GM19397 (cell line): ENCODE measurements at regions not wholly inside any gene's neighbourhood (a gene's known extent, or its start where the extent isn't known, plus 50 kb on each side); places are given as distances from the start of the nearest gene placed in this dataset.

Source experiments
- ATAC-seq: cut with Tn5 transposase; IDR thresholded peaks from one replicate; pipeline ENCODE4 v1.9.1; 2021; ENCODE audit warnings: mild to moderate bottlenecking, moderate library complexity; ENCODE audit not compliant: unreplicated experiment

GRCh38 chrX:96430756-96431455 lies 253.7 kb upstream of the DIAPH2 start:
- ATAC-seq, result no peak

- ATAC-seq, result no peak
Measured at GRCh38 chrX:96432647-96433046, 252.0 kb upstream of the DIAPH2 start.

GRCh38 chrX:96433409-96434077 lies 251.1 kb upstream of the DIAPH2 start:
- no peak for ATAC-seq

- no peak for ATAC-seq
Measured at GRCh38 chrX:96435378-96436035, 249.1 kb upstream of the DIAPH2 start.

- no peak for ATAC-seq
Measured at GRCh38 chrX:96436105-96436504, 248.5 kb upstream of the DIAPH2 start.

GRCh38 chrX:96438803-96439202 lies 245.8 kb upstream of the DIAPH2 start:
- ATAC-seq, result no peak

- ATAC-seq, result no peak
Measured at GRCh38 chrX:96440941-96441340, 243.7 kb upstream of the DIAPH2 start.

GRCh38 chrX:96445531-96446065 lies 239.0 kb upstream of the DIAPH2 start:
- no peak for ATAC-seq

GRCh38 chrX:96446524-96446923 lies 238.1 kb upstream of the DIAPH2 start:
- ATAC-seq, result no peak

- ATAC-seq, result no peak
Measured at GRCh38 chrX:96447161-96447560, 237.5 kb upstream of the DIAPH2 start.

GRCh38 chrX:96449191-96449590 lies 235.5 kb upstream of the DIAPH2 start:
- ATAC-seq, result no peak

- ATAC-seq, result no peak
Measured at GRCh38 chrX:96449896-96450295, 234.7 kb upstream of the DIAPH2 start.

GRCh38 chrX:96453139-96453538 lies 231.5 kb upstream of the DIAPH2 start:
- ATAC-seq, result peak; percentile 82

GRCh38 chrX:96455078-96455477 lies 229.6 kb upstream of the DIAPH2 start:
- ATAC-seq, result peak; percentile 51

- no peak for ATAC-seq
Measured at GRCh38 chrX:96464880-96465558, 219.6 kb upstream of the DIAPH2 start.

GRCh38 chrX:96474029-96474740 lies 210.5 kb upstream of the DIAPH2 start:
- no peak for ATAC-seq

- no peak for ATAC-seq
Measured at GRCh38 chrX:96474741-96475125, 209.9 kb upstream of the DIAPH2 start.

- ATAC-seq, result no peak
Measured at GRCh38 chrX:96480081-96480480, 204.6 kb upstream of the DIAPH2 start.

GRCh38 chrX:96481831-96482230 lies 202.8 kb upstream of the DIAPH2 start:
- no peak for ATAC-seq

- no peak for ATAC-seq
Measured at GRCh38 chrX:96483647-96484160, 200.9 kb upstream of the DIAPH2 start.
